Nucleus accumbens (tissue), 56 donors: ENCODE measurements at regions not wholly inside any gene's neighbourhood (a gene's known extent, or its start where the extent isn't known, plus 50 kb on each side); places are given as distances from the start of the nearest gene placed in this dataset.

Source experiments
- DNase-seq, 56 donors: peaks; one replicate each; lab custom pipeline; 2025; lab: John Stamatoyannopoulos, UW

GRCh38 chr17:13407381-13407780 is 194.3 kb downstream of the HS3ST3A1 start:
- no peak for DNase-seq

GRCh38 chr17:13405807-13406206 is 195.9 kb downstream of the HS3ST3A1 start:
- no peak for DNase-seq

- no peak for DNase-seq
Observed at GRCh38 chr17:13405080-13405479, 196.6 kb downstream of the HS3ST3A1 start.

- no peak for DNase-seq
Observed at GRCh38 chr17:13403982-13404946, 197.5 kb downstream of the HS3ST3A1 start.

- DNase-seq, result no peak
Observed at GRCh38 chr17:13400491-13400890, 201.2 kb downstream of the HS3ST3A1 start.

GRCh38 chr17:13398853-13399252 is 202.9 kb downstream of the HS3ST3A1 start:
- DNase-seq, result no peak

- DNase-seq, result no peak
Observed at GRCh38 chr17:13398091-13398490, 203.6 kb downstream of the HS3ST3A1 start.

- no peak for DNase-seq
Observed at GRCh38 chr17:13395862-13396261, 205.9 kb downstream of the HS3ST3A1 start.

GRCh38 chr17:13395346-13395745 is 206.4 kb downstream of the HS3ST3A1 start:
- DNase-seq, result no peak

- DNase-seq, result peak in 14 of 56 donors; percentile 1 to 41 (median 12)
Observed at GRCh38 chr17:13393841-13394710, 207.7 kb downstream of the HS3ST3A1 start.

- DNase-seq, result no peak
Observed at GRCh38 chr17:13387952-13388351, 213.8 kb downstream of the HS3ST3A1 start.

GRCh38 chr17:13387236-13387635 is 214.5 kb downstream of the HS3ST3A1 start:
- no peak for DNase-seq

GRCh38 chr17:13385481-13385911 is 216.2 kb downstream of the HS3ST3A1 start:
- no peak for DNase-seq

GRCh38 chr17:13384626-13385025 is 217.1 kb downstream of the HS3ST3A1 start:
- no peak for DNase-seq

GRCh38 chr17:13378361-13378760 is 223.4 kb downstream of the HS3ST3A1 start:
- no peak for DNase-seq

- DNase-seq, result peak in 21 of 56 donors; percentile 0 to 47 (median 16)
Observed at GRCh38 chr17:13374203-13375143, 227.3 kb downstream of the HS3ST3A1 start.

GRCh38 chr17:13372432-13372831 is 229.3 kb downstream of the HS3ST3A1 start:
- DNase-seq, result no peak

GRCh38 chr17:13367154-13367553 is 234.6 kb downstream of the HS3ST3A1 start:
- no peak for DNase-seq

GRCh38 chr17:13365331-13365730 is 236.4 kb downstream of the HS3ST3A1 start:
- DNase-seq, result no peak

- no peak for DNase-seq
Observed at GRCh38 chr17:13363771-13364170, 238.0 kb downstream of the HS3ST3A1 start.
